ENCODE measurements at regions not wholly inside any gene's neighbourhood (a gene's known extent, or its start where the extent isn't known, plus 50 kb on each side); places are given as distances from the start of the nearest gene placed in this dataset.

- TF ChIP-seq ELK1 (IDR thresholded peaks at IDR 0.05; ENCODE audit: low read depth, low read length) (no peak), CHD1 (IDR thresholded peaks at IDR 0.05; ENCODE audit: low read depth, low read length) (no peak), ZNF274 (IDR thresholded peaks at IDR 0.05; ENCODE audit: insufficient read depth, insufficient read length) (no peak), KLF5 (IDR thresholded peaks at IDR 0.05; ENCODE audit: partially characterized antibody) (no peak), BCLAF1 (IDR thresholded peaks at IDR 0.05) (no peak)
These were observed 451.0 kb downstream of the MEIS1 start (continued) for GRCh38 chr2:66885775-66886383.

DNA sequence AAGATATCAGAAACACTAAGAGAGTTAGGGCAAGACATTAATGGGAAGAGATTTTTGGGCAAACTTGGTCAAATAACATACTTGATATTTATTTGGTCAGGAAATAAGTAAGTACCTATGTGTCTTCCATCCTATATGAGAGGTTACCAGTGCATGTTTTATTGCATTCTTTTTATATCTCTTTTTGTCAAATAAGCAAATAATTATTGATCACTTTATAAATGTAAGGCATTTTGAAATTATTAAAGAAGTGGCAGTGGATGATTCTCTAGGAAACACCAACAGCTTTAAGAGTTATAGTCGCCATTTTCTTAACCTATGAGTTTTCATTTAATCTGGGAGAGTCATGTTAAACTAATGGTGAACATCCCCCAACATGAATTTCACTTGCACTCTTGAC is 453.3 kb downstream of the MEIS1 start:
- BruUV-seq (replicated peaks): no TSS peak

More for the DNA sequence above, 453.3 kb downstream of the MEIS1 start:
- H3K9ac ChIP-seq (ENCODE audit: control insufficient read depth, insufficient read depth, low read length): no peak overlapping the region
- TF ChIP-seq TCF3 (IDR thresholded peaks at IDR 0.05; ENCODE audit: borderline replicate concordance, insufficient read depth, low read depth, low read length) (no peak), MXI1 (IDR thresholded peaks at IDR 0.05; ENCODE audit: low read depth, low read length) (no peak), BHLHE40 (IDR thresholded peaks at IDR 0.05; ENCODE audit: borderline replicate concordance in 1 of 2, low read depth in 2 of 2, low read length in 1 of 2) (no peak), EED (IDR thresholded peaks at IDR 0.05; ENCODE audit: low read depth) (no peak), DPF2 (IDR thresholded peaks at IDR 0.05) (no peak)
- TF ChIP-seq, protein P1, sequence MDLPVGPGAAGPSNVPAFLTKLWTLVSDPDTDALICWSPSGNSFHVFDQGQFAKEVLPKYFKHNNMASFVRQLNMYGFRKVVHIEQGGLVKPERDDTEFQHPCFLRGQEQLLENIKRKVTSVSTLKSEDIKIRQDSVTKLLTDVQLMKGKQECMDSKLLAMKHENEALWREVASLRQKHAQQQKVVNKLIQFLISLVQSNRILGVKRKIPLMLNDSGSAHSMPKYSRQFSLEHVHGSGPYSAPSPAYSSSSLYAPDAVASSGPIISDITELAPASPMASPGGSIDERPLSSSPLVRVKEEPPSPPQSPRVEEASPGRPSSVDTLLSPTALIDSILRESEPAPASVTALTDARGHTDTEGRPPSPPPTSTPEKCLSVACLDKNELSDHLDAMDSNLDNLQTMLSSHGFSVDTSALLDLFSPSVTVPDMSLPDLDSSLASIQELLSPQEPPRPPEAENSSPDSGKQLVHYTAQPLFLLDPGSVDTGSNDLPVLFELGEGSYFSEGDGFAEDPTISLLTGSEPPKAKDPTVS (IDR thresholded peaks at IDR 0.05; ENCODE audit: low read depth, low read length): no peak
- TF ChIP-seq, protein P2, sequence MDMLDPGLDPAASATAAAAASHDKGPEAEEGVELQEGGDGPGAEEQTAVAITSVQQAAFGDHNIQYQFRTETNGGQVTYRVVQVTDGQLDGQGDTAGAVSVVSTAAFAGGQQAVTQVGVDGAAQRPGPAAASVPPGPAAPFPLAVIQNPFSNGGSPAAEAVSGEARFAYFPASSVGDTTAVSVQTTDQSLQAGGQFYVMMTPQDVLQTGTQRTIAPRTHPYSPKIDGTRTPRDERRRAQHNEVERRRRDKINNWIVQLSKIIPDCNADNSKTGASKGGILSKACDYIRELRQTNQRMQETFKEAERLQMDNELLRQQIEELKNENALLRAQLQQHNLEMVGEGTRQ (IDR thresholded peaks at IDR 0.05; ENCODE audit: borderline replicate concordance, low read depth, low read length): no peak
- FAIRE-seq: no peak
- WGBS (ENCODE audit: insufficient coverage, insufficient replicate concordance, low lambda C conversion rate, missing lambda C conversion rate): 0% methylated on average over 1 of the region's 1 CpG
- H3K4me2 ChIP-seq (ENCODE audit: control insufficient read depth, insufficient read depth): no peak overlapping the region
- ATAC-seq: no peak
- SMC1A ChIA-PET (ENCODE audit: uncharacterized antibody, unreplicated experiment): no interaction called here
- no peaks in the 10 kb centered on the region for H3K4me1 ChIP-seq (ENCODE audit: control insufficient read depth, insufficient read depth, low read length)
- H3K79me2 ChIP-seq (ENCODE audit: control insufficient read depth, insufficient read depth, low read length): no peaks in the 10 kb centered on the region
- no peak overlapping the region for H2AFZ ChIP-seq (ENCODE audit: control insufficient read depth, low read depth, low read length)
- no peaks in the 10 kb centered on the region for H3K9me3 ChIP-seq (replicated peaks; ENCODE audit: control insufficient read depth, insufficient read depth, low read length)
- intact Hi-C loops (cut with micrococcal nuclease; ENCODE audit: unreplicated experiment) (no loop called here), in situ Hi-C loops (cut with MboI) (no loop called here)
- RAD21 ChIA-PET (ENCODE audit: unreplicated experiment): no interaction called here
- CTCF ChIA-PET: no interaction called here
- no peak for DNase-seq (ENCODE audit: low read depth, low spot score)
- H3K36me3 ChIP-seq (ENCODE audit: control insufficient read depth in 2 of 2, insufficient read depth in 2 of 2, low read length in 1 of 2): no peaks in the 10 kb centered on the region
- no peaks in the 10 kb centered on the region for H4K20me1 ChIP-seq (ENCODE audit: control insufficient read depth, insufficient read depth)
- no peak overlapping the region for H3K27ac ChIP-seq (ENCODE audit: control insufficient read depth, insufficient read depth)
- POLR2A ChIA-PET: no interaction called here
- H3K4me3 ChIP-seq: no peak overlapping the region
- H3K27me3 ChIP-seq (replicated peaks in 1 of 2; ENCODE audit: control insufficient read depth in 2 of 2, insufficient read depth in 2 of 2, low read length in 1 of 2): no peaks in the 10 kb centered on the region

All from GM12878 (cell line).